ENCODE measurements at regions not wholly inside any gene's neighbourhood (a gene's known extent, or its start where the extent isn't known, plus 50 kb on each side); places are given as distances from the start of the nearest gene placed in this dataset.

DNA sequence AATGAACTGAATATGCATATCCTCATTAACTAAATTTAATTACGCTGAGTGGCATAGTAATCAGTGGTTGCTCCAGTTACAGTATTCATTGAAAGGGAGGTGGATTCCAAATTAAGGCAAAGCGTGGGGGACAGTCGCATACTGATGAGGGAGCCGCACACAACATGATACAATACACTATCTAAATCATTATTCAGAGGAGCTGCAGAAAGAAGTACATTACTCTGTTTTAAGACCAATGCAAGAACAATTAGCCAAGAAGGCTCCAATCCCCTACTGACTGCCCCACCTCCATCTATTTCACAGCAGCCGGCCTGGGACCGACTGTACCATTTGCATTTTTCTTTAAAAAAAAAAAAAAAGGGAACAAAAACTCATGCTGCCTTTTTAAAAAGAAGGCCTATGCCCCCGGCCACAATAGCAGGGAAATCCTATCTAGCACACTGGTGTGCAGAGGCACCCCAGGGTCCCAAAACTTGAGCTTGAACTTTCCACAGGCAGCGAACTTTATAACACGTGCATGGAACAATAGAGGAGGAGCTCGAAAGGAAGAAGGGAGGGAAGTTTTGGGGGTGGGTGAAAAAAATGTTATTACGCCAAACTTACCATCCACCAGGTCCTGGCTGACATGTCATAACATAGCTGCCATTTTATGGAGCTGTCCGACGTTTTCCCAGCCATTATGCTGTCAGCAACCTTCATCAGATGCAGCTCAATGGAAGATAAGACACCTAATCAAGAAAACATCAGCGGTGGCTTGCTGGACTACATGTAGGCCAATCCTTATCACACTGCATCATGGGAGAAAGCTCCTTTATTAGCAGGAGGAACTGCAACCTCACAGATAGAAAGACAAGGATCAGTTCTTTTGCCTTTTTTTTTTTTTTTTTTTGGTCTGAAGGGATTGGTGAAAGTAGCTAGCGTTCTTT lies 161.6 kb downstream of the ZDHHC21 start:
- H3K27ac ChIP-seq (replicated peaks in 1 of 4): no peak overlapping the region

GRCh38 chr9:14530841-14531240 lies 162.4 kb downstream of the ZDHHC21 start:
- peaks cover 0 to 15% (median 0%) of the 10 kb centered on the region in 4 donors for H3K27me3 ChIP-seq
- WGBS: 85% methylated on average over 4 of the region's 4 CpGs

More for the DNA sequence above, 161.6 kb downstream of the ZDHHC21 start:
- peaks cover 0 to 16% (median 0%) of the 10 kb centered on the region in 4 donors for H3K27me3 ChIP-seq
- WGBS: 84% methylated on average over 15 of the region's 15 CpGs
- no peak for DNase-seq (ENCODE audit: extremely low spot score)
- H3K4me3 ChIP-seq: no peak overlapping the region
- TF ChIP-seq EP300 (IDR thresholded peaks at IDR 0.05): no peak
- TF ChIP-seq POLR2A (IDR thresholded peaks at IDR 0.05; ENCODE audit: low read depth): no peak
- TF ChIP-seq, protein P1, sequence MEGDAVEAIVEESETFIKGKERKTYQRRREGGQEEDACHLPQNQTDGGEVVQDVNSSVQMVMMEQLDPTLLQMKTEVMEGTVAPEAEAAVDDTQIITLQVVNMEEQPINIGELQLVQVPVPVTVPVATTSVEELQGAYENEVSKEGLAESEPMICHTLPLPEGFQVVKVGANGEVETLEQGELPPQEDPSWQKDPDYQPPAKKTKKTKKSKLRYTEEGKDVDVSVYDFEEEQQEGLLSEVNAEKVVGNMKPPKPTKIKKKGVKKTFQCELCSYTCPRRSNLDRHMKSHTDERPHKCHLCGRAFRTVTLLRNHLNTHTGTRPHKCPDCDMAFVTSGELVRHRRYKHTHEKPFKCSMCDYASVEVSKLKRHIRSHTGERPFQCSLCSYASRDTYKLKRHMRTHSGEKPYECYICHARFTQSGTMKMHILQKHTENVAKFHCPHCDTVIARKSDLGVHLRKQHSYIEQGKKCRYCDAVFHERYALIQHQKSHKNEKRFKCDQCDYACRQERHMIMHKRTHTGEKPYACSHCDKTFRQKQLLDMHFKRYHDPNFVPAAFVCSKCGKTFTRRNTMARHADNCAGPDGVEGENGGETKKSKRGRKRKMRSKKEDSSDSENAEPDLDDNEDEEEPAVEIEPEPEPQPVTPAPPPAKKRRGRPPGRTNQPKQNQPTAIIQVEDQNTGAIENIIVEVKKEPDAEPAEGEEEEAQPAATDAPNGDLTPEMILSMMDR (IDR thresholded peaks at IDR 0.05): no peak
- TF ChIP-seq POLR2AphosphoS5 (IDR thresholded peaks at IDR 0.05): no peak
- H3K36me3 ChIP-seq: no peaks in the 10 kb centered on the region
- H3K4me1 ChIP-seq: peaks cover 0 to 9% (median 0%) of the 10 kb centered on the region in 4 donors
- no peaks in the 10 kb centered on the region for H3K9me3 ChIP-seq
- intact Hi-C loops (cut with DNase I): no loop called here

DNA sequence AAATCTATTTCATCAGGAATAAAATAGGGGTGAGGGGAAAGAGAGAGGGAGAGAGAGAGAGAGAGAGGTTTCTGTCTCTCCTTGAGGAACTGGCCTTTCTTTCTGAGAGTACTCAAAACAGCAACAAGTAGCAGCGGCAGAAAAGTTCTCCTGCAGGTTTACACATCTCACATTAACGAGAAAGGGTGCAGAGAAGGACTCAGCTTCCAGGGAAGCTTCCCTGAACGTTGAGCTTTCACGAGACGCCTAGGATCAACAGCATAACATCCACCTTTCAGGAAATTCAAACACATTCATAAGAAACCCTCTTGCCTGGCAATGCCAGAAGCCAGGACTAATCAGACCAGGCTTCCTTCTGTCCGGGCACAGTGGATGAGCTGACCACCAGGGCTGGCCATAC lies 162.9 kb downstream of the ZDHHC21 start:
- H3K27ac ChIP-seq (replicated peaks in 1 of 4): no peak overlapping the region
- WGBS: 44% methylated on average over 6 of the region's 6 CpGs
- intact Hi-C loops (cut with DNase I): no loop called here
- no peak for DNase-seq (ENCODE audit: extremely low spot score)
- H3K36me3 ChIP-seq: no peaks in the 10 kb centered on the region
- H3K4me3 ChIP-seq: no peak overlapping the region
- peaks cover 0 to 9% (median 0%) of the 10 kb centered on the region in 4 donors for H3K4me1 ChIP-seq
- H3K9me3 ChIP-seq: no peaks in the 10 kb centered on the region
- TF ChIP-seq POLR2AphosphoS5 (IDR thresholded peaks at IDR 0.05) (no peak), POLR2A (IDR thresholded peaks at IDR 0.05; ENCODE audit: low read depth) (no peak), EP300 (IDR thresholded peaks at IDR 0.05) (no peak)
- TF ChIP-seq, protein P1 (IDR thresholded peaks at IDR 0.05): no peak
- peaks cover 0 to 12% (median 0%) of the 10 kb centered on the region in 4 donors for H3K27me3 ChIP-seq

More at GRCh38 chr9:14530841-14531240, 162.4 kb downstream of the ZDHHC21 start:
- no peak for DNase-seq (ENCODE audit: extremely low spot score)
- Histone ChIP-seq H3K4me1 (peaks cover 0 to 9% (median 0%) of the 10 kb centered on the region in 4 donors), H3K9me3 (no peaks in the 10 kb centered on the region), H3K4me3 (no peak overlapping the region), H3K27ac (replicated peaks in 1 of 4) (no peak overlapping the region), H3K36me3 (no peaks in the 10 kb centered on the region)
- TF ChIP-seq POLR2A (IDR thresholded peaks at IDR 0.05; ENCODE audit: low read depth) (no peak), EP300 (IDR thresholded peaks at IDR 0.05) (no peak), POLR2AphosphoS5 (IDR thresholded peaks at IDR 0.05) (no peak)
- TF ChIP-seq, protein P1 (IDR thresholded peaks at IDR 0.05): no peak
- intact Hi-C loops (cut with DNase I): no loop called here

- intact Hi-C loops (cut with DNase I): no loop called here
- H3K4me3 ChIP-seq: no peak overlapping the region
- 86% methylated on average over 4 of the region's 4 CpGs for WGBS
These were observed 163.6 kb downstream of the ZDHHC21 start for GRCh38 chr9:14529629-14530028.

GRCh38 chr9:14529054-14529453 lies 164.2 kb downstream of the ZDHHC21 start:
- Histone ChIP-seq H3K4me3 (no peak overlapping the region), H3K27me3 (no peaks in the 10 kb centered on the region), H3K36me3 (no peaks in the 10 kb centered on the region), H3K4me1 (no peaks in the 10 kb centered on the region), H3K9me3 (no peaks in the 10 kb centered on the region), H3K27ac (replicated peaks in 1 of 4) (no peak overlapping the region)
- intact Hi-C loops (cut with DNase I): no loop called here
- DNase-seq (ENCODE audit: extremely low spot score): no peak
- no peak for TF ChIP-seq EP300 (IDR thresholded peaks at IDR 0.05)
- TF ChIP-seq, protein P1 (IDR thresholded peaks at IDR 0.05): no peak
- no peak for TF ChIP-seq POLR2AphosphoS5 (IDR thresholded peaks at IDR 0.05)
- TF ChIP-seq POLR2A (IDR thresholded peaks at IDR 0.05; ENCODE audit: low read depth): no peak
- WGBS: 70% methylated on average over 3 of the region's 3 CpGs

More at GRCh38 chr9:14529629-14530028, 163.6 kb downstream of the ZDHHC21 start:
- H3K27me3 ChIP-seq: peaks cover 0 to 5% (median 0%) of the 10 kb centered on the region in 4 donors
- no peak for DNase-seq (ENCODE audit: extremely low spot score)
- TF ChIP-seq EP300 (IDR thresholded peaks at IDR 0.05): no peak
- TF ChIP-seq POLR2AphosphoS5 (IDR thresholded peaks at IDR 0.05): no peak
- TF ChIP-seq POLR2A (IDR thresholded peaks at IDR 0.05; ENCODE audit: low read depth): no peak
- H3K36me3 ChIP-seq: no peaks in the 10 kb centered on the region
- H3K27ac ChIP-seq (replicated peaks in 1 of 4): no peak overlapping the region
- H3K4me1 ChIP-seq: peaks cover 0 to 5% (median 0%) of the 10 kb centered on the region in 4 donors
- H3K9me3 ChIP-seq: no peaks in the 10 kb centered on the region
